ENCODE measurements at regions not wholly inside any gene's neighbourhood (a gene's known extent, or its start where the extent isn't known, plus 50 kb on each side); places are given as distances from the start of the nearest gene placed in this dataset.

DNA sequence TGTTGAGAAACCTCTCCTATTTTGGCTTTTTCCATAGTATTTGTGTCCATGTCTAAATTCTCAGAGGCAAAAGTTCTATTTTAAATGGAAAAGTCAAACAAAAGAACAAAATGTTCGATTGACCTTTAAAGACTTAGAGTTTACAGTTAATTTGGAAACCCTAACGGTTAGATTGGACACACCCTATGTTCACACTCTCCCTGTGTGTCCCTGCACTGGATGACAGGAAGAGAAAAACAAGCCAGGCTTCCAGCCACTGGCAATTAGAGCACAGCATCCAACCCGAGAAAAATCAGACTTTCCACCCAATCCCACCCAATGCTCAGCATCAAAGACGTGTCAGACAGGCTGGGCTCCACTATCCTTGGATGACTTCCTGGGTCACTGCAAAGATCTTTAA is 241.3 kb downstream of the TBXT start:
- Histone ChIP-seq H3K27ac (no peak overlapping the region), H3K9ac (no peak overlapping the region), H3K4me2 (no peak overlapping the region), H3K36me3 (no peaks in the 10 kb centered on the region), H3K27me3 (no peaks in the 10 kb centered on the region), H3K4me1 (no peaks in the 10 kb centered on the region), H3K4me3 (no peak overlapping the region), H3K9me3 (replicated peaks in 1 of 11) (no peaks in the 10 kb centered on the region; a peak in 1 of 22 replicates), H4K20me1 (no peaks in the 10 kb centered on the region; a peak in 1 of 22 replicates)
- no peak for TF ChIP-seq Cebpa-rat (IDR thresholded peaks at IDR 0.05)

DNA sequence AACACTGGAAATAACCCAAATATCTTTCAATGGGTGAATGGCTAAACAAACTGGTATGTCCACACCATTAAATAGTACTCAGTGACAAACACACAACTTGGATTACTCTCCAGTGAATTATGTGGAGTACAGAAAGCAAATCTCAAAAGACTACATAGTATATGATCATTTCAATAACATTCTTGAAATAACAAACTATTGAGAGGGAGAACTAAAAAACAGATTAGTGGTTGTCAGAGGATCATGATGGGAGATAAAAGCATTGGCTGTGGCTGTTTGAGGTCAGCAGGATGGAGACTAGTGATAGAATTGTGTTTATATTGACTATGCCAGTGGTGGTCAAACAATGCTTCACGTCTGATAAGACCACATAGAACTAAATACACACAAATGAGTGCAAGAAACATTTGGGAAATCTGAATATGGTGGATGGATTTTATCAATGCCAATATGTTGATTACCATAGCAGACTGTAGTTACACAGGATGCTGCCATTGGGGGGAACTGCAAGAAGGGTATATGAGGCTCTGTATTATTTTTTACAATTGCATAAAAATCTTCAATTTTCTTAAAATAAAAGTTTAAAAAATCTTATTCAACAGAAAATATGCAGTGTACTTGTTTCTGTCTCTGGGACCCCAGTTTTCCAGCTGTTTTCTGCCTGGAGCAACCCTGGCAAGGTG is 242.0 kb downstream of the TBXT start:
- Histone ChIP-seq H3K27ac (no peak overlapping the region), H3K36me3 (no peaks in the 10 kb centered on the region), H3K9ac (no peak overlapping the region), H3K9me3 (replicated peaks in 1 of 11) (no peaks in the 10 kb centered on the region; a peak in 1 of 22 replicates), H3K27me3 (no peaks in the 10 kb centered on the region), H4K20me1 (no peaks in the 10 kb centered on the region; a peak in 1 of 22 replicates), H3K4me3 (no peak overlapping the region), H3K4me1 (no peaks in the 10 kb centered on the region), H3K4me2 (no peak overlapping the region)
- no peak for TF ChIP-seq Cebpa-rat (IDR thresholded peaks at IDR 0.05)

DNA sequence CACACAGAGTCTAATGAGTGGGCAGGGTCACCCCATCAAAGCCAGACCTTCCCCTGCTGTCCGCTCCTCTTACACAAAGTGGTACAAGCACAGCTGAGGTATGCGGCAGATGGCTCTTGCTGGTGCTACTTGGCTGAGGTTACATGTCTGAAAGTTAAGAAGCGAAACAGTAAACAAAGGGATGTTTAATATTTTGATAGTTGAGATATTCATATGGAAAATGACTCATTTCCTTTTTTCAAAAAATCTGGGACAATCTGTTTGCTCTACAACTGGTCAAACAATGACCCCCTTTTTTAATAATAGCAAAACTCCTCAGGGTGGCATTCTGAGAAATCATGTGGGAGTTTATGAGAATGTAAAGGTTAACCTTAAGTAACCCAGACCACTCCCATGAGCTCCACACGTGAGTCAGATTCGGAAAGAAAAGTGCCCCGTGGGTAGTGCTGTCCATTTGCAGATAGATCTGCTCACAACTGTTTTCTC is 245.3 kb downstream of the TBXT start:
- Histone ChIP-seq H3K4me1 (no peaks in the 10 kb centered on the region), H3K9me3 (replicated peaks in 1 of 11) (no peaks in the 10 kb centered on the region; a peak in 1 of 22 replicates), H4K20me1 (no peaks in the 10 kb centered on the region; a peak in 1 of 22 replicates), H3K4me2 (no peak overlapping the region), H3K36me3 (no peaks in the 10 kb centered on the region), H3K9ac (no peak overlapping the region), H3K27ac (no peak overlapping the region), H3K4me3 (no peak overlapping the region), H3K27me3 (no peaks in the 10 kb centered on the region)
- TF ChIP-seq Cebpa-rat (IDR thresholded peaks at IDR 0.05), result no peak

DNA sequence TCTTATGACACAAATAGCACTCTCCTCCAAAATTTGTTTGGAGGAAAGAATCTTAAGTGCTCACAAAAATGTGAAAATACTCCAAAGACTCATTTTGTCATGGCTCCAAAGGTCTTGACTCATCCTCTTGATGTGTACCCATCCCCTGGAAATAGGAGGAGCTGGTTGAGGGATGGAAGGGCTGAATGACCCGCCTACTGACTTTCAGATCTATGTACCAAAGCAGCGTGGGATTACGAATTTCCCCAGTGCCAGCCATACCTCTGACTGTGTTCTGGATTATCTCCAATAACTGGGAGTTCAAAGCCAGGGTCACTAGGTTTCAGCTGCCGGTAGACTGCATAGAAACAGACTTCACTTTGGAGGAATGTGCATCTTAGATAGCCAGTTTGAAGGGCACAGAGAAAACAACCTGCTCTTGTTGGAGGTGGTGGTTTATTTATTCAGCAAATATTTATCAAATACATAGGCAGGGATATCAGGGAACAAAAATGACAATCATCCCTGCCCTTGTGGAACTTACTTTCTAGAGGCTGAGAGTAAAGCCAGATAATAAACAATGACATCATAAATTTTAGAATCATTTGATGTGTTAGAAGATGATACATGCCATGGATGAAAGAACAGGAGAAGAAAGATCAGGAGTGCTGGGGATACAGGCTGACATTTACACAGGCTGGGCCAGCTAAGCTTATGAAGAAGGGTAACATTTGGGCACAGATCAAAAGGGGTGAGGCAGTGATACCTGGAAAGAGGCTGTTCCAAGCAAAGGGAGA is 246.6 kb downstream of the TBXT start:
- no peak overlapping the region for H3K27ac ChIP-seq
- no peaks in the 10 kb centered on the region for H3K27me3 ChIP-seq
- no peak for TF ChIP-seq Cebpa-rat (IDR thresholded peaks at IDR 0.05)
- no peak overlapping the region for H3K9ac ChIP-seq
- no peaks in the 10 kb centered on the region; a peak in 1 of 22 replicates for H4K20me1 ChIP-seq
- H3K4me1 ChIP-seq, result no peaks in the 10 kb centered on the region
- H3K9me3 ChIP-seq (replicated peaks in 1 of 11), result no peaks in the 10 kb centered on the region; a peak in 1 of 22 replicates
- no peak overlapping the region for H3K4me3 ChIP-seq
- H3K36me3 ChIP-seq, result no peaks in the 10 kb centered on the region
- H3K4me2 ChIP-seq, result no peak overlapping the region

DNA sequence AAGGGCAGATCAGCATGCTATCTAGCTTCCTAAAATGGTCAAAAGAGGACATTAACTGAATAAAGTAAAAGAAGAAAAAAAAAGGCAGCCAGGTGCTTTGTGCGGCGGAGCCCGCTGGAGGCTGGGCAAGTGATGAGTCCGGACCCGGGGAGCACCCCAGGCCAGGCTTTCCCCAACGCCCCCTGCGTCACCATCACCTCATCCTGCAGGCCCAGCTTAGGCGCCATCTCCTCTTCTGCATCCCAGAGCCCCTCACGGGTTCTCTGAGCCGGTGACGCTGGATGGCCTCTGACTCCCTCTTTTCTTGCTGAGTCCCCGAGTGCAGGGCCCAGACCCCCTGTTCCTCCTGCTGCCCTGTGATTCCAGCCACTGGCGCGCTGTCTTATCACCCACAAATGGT is 250.1 kb downstream of the TBXT start:
- Histone ChIP-seq H3K9me3 (replicated peaks in 1 of 11) (no peaks in the 10 kb centered on the region; a peak in 1 of 22 replicates), H3K9ac (no peak overlapping the region), H3K36me3 (no peaks in the 10 kb centered on the region), H3K27ac (no peak overlapping the region), H3K4me1 (no peaks in the 10 kb centered on the region), H3K27me3 (no peaks in the 10 kb centered on the region), H3K4me3 (no peak overlapping the region), H3K4me2 (no peak overlapping the region), H4K20me1 (no peaks in the 10 kb centered on the region; a peak in 1 of 22 replicates)
- TF ChIP-seq Cebpa-rat (IDR thresholded peaks at IDR 0.05), result no peak

DNA sequence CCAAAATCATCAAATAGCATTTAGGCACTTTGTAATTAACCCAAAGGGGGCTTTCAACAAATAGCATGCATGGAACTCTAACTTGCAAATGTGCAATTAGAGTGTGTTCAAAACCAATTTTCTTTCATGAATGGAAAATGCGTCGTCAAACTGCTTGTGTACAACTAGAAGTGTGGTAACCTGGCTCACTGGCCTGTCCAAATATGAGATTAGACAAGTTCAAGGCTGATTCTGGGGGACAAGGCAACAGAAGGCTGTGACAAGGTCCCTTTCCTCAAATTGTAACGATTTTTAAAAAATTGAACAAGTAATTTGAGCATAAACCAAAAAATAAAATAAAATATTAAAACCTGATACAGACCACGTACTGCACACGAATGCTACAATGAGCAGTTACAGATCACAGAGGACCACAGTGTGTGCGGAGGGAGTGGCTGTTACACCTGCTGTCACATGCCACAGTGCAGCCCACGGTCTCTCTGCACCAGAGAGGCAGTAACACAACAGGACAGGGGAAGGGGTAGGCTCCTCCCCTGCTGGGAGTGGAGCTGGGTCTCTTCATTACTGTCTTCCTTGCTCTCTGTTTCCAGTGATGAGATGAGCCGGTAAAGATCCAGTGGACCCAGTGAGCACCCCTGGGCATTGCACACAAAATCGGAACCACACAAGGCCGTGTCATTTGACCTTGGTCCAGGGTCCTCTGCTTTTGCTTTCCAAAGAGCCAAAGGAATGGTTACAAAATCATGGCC is 252.2 kb upstream of the PDE10A start:
- no peak overlapping the region for H3K27ac ChIP-seq
- H3K36me3 ChIP-seq, result no peaks in the 10 kb centered on the region
- H3K4me1 ChIP-seq, result no peaks in the 10 kb centered on the region
- no peaks in the 10 kb centered on the region for H3K27me3 ChIP-seq
- H3K9ac ChIP-seq, result no peak overlapping the region
- H4K20me1 ChIP-seq, result no peaks in the 10 kb centered on the region
- no peak overlapping the region for H3K4me3 ChIP-seq
- no peak overlapping the region for H3K4me2 ChIP-seq
- no peaks in the 10 kb centered on the region for H3K9me3 ChIP-seq (replicated peaks in 1 of 11)
- no peak for TF ChIP-seq Cebpa-rat (IDR thresholded peaks at IDR 0.05)

DNA sequence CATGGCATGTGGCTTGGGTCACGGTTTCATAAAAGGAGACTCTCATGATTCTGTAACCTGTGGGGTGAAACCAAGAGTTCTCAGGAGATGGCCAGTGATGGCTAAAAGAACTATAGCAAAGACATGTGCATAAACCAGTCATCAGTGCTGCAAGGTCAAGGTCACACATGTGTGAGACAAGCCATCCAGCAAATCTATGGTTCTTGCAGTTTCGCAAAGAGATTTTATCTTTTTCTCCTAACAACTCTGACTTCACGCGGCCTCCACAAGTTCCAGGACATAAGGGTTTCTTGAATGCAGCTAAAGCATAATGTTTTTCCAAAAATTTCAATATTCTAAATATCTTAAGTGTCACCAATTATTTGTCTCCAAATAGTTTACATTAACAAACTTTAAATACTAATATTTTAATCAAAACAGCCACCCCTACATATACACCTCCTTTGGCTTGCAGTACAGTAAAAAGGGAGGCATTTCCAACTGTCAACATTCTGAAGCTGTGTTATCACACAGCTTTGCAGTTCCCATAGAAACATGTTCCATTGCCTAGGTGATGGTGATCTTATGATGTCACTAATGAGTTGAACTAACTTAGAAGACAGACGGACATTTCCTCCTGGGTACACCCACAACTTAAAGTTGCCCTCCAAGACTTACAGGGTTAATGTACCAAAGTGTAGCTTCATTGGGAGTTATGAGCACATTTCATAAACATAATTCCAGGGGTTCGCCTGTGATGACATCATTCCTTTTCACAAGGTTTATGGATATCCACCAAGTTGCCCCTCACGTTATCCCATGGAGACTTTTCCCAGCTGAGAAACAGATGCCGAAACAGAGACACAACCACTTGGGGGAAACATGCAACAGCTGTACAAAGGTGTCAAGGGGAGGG is 250.9 kb upstream of the PDE10A start:
- Histone ChIP-seq H3K4me1 (no peaks in the 10 kb centered on the region), H3K4me3 (no peak overlapping the region), H3K27me3 (no peaks in the 10 kb centered on the region), H3K27ac (no peak overlapping the region), H3K9ac (no peak overlapping the region), H3K4me2 (no peak overlapping the region), H3K9me3 (replicated peaks in 1 of 11) (no peaks in the 10 kb centered on the region), H4K20me1 (no peaks in the 10 kb centered on the region), H3K36me3 (no peaks in the 10 kb centered on the region)
- TF ChIP-seq Cebpa-rat (IDR thresholded peaks at IDR 0.05), result no peak

DNA sequence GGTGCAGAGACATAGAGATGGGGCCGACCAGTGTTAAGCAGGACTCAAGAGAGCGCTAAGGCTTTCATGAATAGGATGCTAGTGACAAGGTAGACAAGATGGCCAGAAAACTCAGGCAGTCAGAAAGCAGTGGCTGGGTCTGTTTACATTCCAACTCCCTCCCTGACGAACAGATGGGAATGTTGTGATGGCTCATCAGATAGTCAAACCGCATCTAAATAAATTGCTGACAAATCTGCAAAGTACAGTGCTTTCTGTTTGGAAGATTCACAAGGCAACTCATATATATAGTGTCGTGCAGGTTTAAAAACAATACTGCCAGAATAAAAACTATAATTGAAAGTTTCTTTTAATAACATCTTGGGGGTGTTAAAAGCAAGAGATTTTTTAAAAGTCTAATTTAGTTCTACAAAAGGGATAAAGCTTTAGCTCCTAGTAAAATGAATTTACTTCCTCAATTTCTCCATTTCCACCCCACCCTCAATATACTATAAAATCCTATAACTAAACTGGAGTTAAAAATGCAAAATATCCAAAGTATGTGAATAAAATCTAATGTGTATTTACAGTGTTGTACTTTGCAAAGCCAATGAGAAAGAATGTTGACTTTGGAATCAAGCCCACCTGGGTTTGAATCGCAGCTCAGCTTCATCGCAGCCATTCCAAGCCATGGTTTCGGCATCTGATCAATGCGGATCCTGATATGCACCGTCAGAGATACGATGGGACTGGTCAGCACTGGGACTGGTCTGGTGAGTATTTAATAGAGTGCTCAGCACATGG is 247.3 kb upstream of the PDE10A start:
- Histone ChIP-seq H3K27me3 (no peaks in the 10 kb centered on the region), H3K4me2 (no peak overlapping the region), H3K9ac (no peak overlapping the region), H3K4me3 (no peak overlapping the region), H3K9me3 (replicated peaks in 1 of 11) (peaks cover 0 to 21% (median 13%) of the 10 kb centered on the region in 11 experiments; a peak in 16 of 22 replicates), H3K36me3 (no peaks in the 10 kb centered on the region), H4K20me1 (no peaks in the 10 kb centered on the region), H3K4me1 (no peaks in the 10 kb centered on the region), H3K27ac (no peak overlapping the region)
- no peak for TF ChIP-seq Cebpa-rat (IDR thresholded peaks at IDR 0.05)

All from BLaER1 treated with 17β-estradiol and CSF1 and Interleukin-3, amounts not matched to agents 10 nM and 100 nM (cell line).